ENCODE measurements at regions not wholly inside any gene's neighbourhood (a gene's known extent, or its start where the extent isn't known, plus 50 kb on each side); places are given as distances from the start of the nearest gene placed in this dataset.
"Not testable (repeated sequence)": the region's sequence is repeated elsewhere in the genome, so short reads cannot be mapped to it uniquely, and the experiment has no call there.

DNA sequence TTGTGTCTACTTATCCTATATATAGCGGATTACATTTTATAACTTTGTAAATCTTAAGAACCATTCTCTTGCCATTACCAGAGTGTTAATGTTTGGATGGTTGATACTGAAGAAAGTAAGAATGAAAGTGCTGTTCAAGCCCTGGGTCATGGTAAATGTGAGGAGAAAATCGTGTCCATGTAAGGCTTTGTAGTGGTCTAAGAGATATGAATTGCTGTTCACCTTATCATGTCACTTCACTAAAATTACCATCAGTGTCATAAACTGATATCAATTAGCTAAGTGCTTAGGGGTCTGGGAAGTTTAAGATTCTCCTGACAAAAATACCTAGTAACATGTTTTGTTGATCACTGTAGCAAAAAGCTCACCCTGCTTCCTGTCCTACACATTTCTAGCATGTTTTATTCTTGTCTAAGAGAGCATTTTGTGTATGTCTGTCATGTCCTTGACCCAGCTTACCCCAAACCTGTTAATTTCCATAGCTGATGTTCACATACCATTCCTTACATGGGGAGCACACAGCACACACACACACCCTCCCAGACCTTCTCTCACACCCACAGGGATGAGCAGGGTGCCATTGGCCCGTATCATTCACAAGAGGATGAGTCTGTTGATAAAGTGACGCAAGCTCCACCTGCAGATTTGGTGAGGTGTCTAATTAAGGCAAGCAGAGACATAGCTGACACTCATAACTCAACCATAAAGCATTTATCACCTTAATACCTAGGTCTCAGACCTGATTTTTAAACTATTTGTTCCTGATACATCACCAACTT lies 125.1 kb upstream of the PAM start:
- peaks cover 25% of the 10 kb centered on the region for H3K4me1 ChIP-seq (ENCODE audit: insufficient read depth)
- H2AFZ ChIP-seq: no peak overlapping the region
- no peak overlapping the region for H3K4me2 ChIP-seq (ENCODE audit: unreplicated experiment)
- H4K20me1 ChIP-seq (ENCODE audit: insufficient read depth): no peaks in the 10 kb centered on the region
- H3K9me3 ChIP-seq (ENCODE audit: low read depth): no peaks in the 10 kb centered on the region
- H3K36me3 ChIP-seq (ENCODE audit: low read depth): no peaks in the 10 kb centered on the region
- no peaks in the 10 kb centered on the region for H3K27me3 ChIP-seq (replicated peaks; ENCODE audit: insufficient read depth)
- 95 to 96% methylated on average over 4 of the region's 4 CpGs for WGBS, 2 experiments (ENCODE audit: low coverage in 1 of 2, low lambda C conversion rate in 2 of 2, missing lambda C conversion rate in 2 of 2)
- DNase-seq: no peak
- H3K9me2 ChIP-seq (ENCODE audit: insufficient read depth): no peaks in the 10 kb centered on the region
- in situ Hi-C loops (cut with MboI): no loop called here
- TF ChIP-seq EZH2phosphoT487 (IDR thresholded peaks at IDR 0.05; ENCODE audit: insufficient read depth, low read depth) (no peak), EZH2 (IDR thresholded peaks at IDR 0.05; ENCODE audit: insufficient read depth, poor library complexity, severe bottlenecking) (no peak)
- H3K9ac ChIP-seq: no peak overlapping the region
- H3K27ac ChIP-seq: no peak overlapping the region
- no peak overlapping the region for H3K4me3 ChIP-seq
- H3K79me2 ChIP-seq (ENCODE audit: insufficient read depth): no peaks in the 10 kb centered on the region
- H3F3A ChIP-seq (ENCODE audit: insufficient read depth): peaks cover 19% of the 10 kb centered on the region

DNA sequence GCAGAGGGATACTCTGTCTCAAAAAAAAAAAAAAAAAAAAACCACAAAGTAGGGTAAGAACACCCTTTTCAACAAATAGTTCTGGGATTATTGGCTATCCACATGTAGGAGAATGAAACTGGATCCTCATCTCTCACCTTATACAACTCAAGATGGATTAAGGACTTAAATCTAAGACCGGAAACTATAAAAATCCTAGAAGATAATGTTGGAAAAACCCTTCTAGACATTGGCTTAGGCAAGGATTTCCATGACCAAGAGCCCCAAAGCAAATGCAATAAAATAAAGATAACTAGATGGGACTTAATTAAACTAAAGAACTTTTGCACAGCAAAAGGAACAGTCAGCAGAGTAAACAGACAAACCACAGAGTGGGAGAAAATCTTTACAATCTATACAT lies 119.7 kb upstream of the PAM start:
- H3K79me2 ChIP-seq (ENCODE audit: insufficient read depth); H3K36me3 ChIP-seq (ENCODE audit: low read depth); H3K9me3 ChIP-seq (ENCODE audit: low read depth); H3K27me3 ChIP-seq (replicated peaks; ENCODE audit: insufficient read depth); H3K4me3 ChIP-seq; H3K9ac ChIP-seq; H4K20me1 ChIP-seq (ENCODE audit: insufficient read depth); H3K4me2 ChIP-seq (ENCODE audit: unreplicated experiment); H2AFZ ChIP-seq; H3K9me2 ChIP-seq (ENCODE audit: insufficient read depth); DNase-seq; in situ Hi-C loops (cut with MboI); H3K27ac ChIP-seq: not testable (repeated sequence)
- 84 to 90% methylated on average over 1 of the region's 1 CpG for WGBS, 2 experiments (ENCODE audit: low coverage in 1 of 2, low lambda C conversion rate in 2 of 2, missing lambda C conversion rate in 2 of 2)
- H3K4me1 ChIP-seq (ENCODE audit: insufficient read depth): peaks cover 15% of the 10 kb centered on the region
- H3F3A ChIP-seq (ENCODE audit: insufficient read depth): peaks cover 15% of the 10 kb centered on the region; the same call in 1 of the 2 replicates

DNA sequence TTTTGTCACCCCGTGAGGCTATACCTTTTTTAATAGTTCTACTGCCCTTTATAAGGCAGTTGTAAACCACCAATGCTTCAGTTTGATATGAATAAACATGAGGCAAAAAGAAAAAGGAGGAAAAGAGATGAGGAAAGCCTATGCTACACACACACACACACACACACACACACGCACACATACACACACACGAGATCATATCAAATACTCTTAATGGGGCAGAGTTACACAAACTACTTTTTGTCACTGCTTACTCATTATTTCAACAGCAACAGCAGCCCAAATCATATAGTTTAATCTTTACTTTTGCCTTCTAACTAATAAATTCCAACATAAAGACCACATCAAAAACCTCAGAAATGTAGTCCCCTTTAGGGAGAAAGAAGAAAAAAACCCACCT lies 116.8 kb upstream of the PAM start:
- Histone ChIP-seq H3K9me2 (ENCODE audit: insufficient read depth) (no peaks in the 10 kb centered on the region), H3K9ac (no peak overlapping the region), H3K4me2 (ENCODE audit: unreplicated experiment) (peak overlapping the region; percentile 37), H3K36me3 (ENCODE audit: low read depth) (no peaks in the 10 kb centered on the region), H3K27me3 (replicated peaks; ENCODE audit: insufficient read depth) (no peaks in the 10 kb centered on the region), H2AFZ (peak overlapping the region; percentile 6; the same call in 1 of the 2 replicates), H3K27ac (peak overlapping the region; percentile 6), H3K4me3 (no peak overlapping the region), H4K20me1 (ENCODE audit: insufficient read depth) (no peaks in the 10 kb centered on the region), H3K79me2 (ENCODE audit: insufficient read depth) (no peaks in the 10 kb centered on the region), H3K9me3 (ENCODE audit: low read depth) (no peaks in the 10 kb centered on the region), H3K4me1 (ENCODE audit: insufficient read depth) (peaks cover 15% of the 10 kb centered on the region), H3F3A (ENCODE audit: insufficient read depth) (peaks cover 15% of the 10 kb centered on the region; the same call in 1 of the 2 replicates)
- peak; percentile 53 for DNase-seq
- TF ChIP-seq EZH2phosphoT487 (IDR thresholded peaks at IDR 0.05; ENCODE audit: insufficient read depth, low read depth): no peak
- no peak for TF ChIP-seq EZH2 (IDR thresholded peaks at IDR 0.05; ENCODE audit: insufficient read depth, poor library complexity, severe bottlenecking)
- in situ Hi-C loops (cut with MboI): no loop called here
- WGBS, 2 experiments (ENCODE audit: low coverage in 1 of 2, low lambda C conversion rate in 2 of 2, missing lambda C conversion rate in 2 of 2): 20 to 30% methylated on average over 3 of the region's 3 CpGs

DNA sequence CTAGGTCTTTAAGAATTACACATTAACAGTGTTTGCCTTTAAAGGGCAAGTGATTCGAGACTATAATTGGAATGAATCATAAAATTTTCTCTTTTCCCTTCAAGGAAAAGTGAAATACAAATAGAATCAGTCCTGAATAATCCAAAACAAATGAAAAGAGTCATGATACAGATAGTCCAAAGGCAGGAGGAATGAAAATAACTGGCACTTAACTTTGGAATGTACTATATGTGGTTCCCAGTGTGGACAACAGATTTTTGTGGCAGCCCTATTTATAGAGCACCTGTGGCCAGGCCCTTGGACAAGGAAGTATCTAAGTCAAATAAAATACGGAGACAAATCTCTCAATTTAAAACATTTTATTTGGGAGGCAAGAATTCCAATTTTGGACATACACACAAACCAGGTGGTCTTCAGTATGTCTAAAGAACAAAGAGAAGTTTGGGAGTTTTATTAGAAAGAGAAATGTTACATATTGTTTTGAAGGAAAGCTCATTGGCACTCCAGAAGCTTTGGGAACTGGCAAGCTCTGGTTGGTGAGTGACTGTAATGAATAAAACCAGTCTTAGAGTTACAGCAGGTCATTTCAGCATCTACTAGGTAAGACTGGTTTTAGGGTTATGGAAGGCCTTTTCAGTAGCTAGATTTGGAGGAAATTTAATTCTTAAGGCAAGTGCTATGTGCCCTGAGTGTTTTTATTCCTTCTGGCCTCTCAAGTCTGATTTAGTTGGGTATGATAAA lies 116.0 kb upstream of the PAM start:
- Histone ChIP-seq H3K27me3 (replicated peaks; ENCODE audit: insufficient read depth) (no peaks in the 10 kb centered on the region), H3K4me2 (ENCODE audit: unreplicated experiment) (peak overlapping the region; percentile 37), H3K4me3 (no peak overlapping the region), H3K9ac (no peak overlapping the region), H3K27ac (peak overlapping the region; percentile 6), H4K20me1 (ENCODE audit: insufficient read depth) (no peaks in the 10 kb centered on the region), H3K4me1 (ENCODE audit: insufficient read depth) (peaks cover 15% of the 10 kb centered on the region), H3K9me2 (ENCODE audit: insufficient read depth) (no peaks in the 10 kb centered on the region), H3F3A (ENCODE audit: insufficient read depth) (peaks cover 15% of the 10 kb centered on the region; the same call in 1 of the 2 replicates), H3K36me3 (ENCODE audit: low read depth) (no peaks in the 10 kb centered on the region), H2AFZ (peak overlapping the region; percentile 6; the same call in 1 of the 2 replicates), H3K79me2 (ENCODE audit: insufficient read depth) (no peaks in the 10 kb centered on the region), H3K9me3 (ENCODE audit: low read depth) (no peaks in the 10 kb centered on the region)
- DNase-seq: peak; percentile 28
- in situ Hi-C loops (cut with MboI): no loop called here
- TF ChIP-seq EZH2phosphoT487 (IDR thresholded peaks at IDR 0.05; ENCODE audit: insufficient read depth, low read depth) (no peak), EZH2 (IDR thresholded peaks at IDR 0.05; ENCODE audit: insufficient read depth, poor library complexity, severe bottlenecking) (no peak)
- WGBS, 2 experiments (ENCODE audit: low coverage in 1 of 2, low lambda C conversion rate in 2 of 2, missing lambda C conversion rate in 2 of 2): 48% methylated on average over 2 of the region's 2 CpGs
